DMS153 treated with DMSO at 0.1 percent for 48 hours (cell line): ENCODE measurements at regions not wholly inside any gene's neighbourhood (a gene's known extent, or its start where the extent isn't known, plus 50 kb on each side); places are given as distances from the start of the nearest gene placed in this dataset.

Experiments used
- DNase-seq: peaks from one replicate; lab custom pipeline; 2025; ENCODE audit not compliant: unreplicated experiment; lab: John Stamatoyannopoulos, UW

DNA sequence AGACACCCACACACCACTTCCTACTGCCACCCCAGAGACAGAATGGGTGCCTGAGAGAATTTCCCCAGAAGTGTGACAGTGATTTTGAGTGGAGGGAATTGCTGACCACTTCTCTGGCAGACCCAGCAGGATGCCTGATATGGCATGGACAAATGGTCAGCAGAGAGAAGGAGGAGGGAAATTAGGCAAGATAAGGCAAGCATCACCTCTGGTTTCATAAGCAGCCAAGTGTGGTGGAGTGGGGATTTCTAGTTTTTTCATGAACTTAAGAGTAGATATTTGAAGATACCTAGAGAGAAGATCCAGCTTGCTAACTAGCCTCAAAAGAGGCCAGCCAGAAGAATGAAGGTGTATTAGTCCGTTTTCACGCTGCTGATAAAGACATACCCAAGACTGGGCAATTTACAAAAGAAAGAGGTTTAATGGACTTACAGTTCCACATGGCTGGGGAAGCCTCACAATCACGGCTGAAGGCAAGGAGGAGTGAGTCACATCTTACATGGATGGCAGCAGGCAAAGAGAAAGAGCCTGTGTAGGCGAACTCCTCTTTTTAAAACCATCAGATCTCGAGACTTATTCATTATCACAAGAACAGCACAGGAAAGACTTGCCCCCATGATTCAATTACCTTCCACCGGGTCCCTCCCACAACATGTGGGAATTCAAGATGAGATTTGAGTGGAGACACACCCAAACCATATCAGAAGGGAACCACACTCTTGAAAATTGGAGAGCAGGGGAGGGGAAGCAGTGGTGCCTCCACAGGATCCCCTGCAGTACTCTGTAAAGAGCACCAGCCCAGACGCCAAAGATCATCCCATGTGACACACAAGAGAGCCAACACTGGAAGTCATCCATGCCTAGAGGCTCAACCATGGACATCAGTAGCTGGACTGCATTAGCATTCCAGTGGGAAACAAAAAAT, 64.2 kb downstream of the RBM43 start:
- DNase-seq: no peak

DNA sequence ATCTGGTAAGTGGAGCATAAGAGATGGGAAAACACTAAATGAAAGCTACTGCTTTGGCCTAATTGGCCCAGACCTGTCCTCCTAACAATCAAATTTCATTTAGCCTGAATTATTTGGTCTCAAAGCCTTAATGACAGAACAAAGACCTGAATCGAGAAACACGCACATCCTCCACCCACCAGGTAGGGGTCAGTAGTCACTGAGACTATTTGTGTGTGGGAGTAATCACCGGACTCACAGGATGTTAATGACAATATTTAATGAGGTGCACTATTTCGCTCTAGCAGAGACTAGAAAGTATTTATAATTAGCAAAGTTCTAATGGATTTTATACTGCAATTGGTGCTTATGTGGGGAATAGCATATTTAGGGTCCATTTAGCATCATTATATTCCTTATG, 68.1 kb downstream of the RBM43 start:
- DNase-seq: no peak

DNA sequence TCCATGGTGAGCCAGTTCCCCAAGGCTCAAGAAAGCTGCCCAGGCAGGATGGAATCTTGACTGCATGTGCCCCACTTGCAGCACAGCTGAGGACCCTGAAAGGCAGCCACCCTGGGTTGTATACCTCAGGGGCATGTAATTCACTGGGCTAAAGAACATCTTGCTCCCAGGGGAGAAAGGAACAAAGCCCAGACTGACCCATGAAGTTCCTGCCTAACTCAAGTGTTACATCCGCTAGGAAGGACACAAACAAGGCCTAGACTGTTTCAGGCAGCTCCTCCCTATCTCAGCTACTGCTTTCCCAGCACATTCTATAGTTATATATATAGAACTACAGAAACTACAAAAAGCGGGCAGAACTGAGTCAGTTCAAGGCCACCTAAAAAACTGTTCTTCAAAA, 69.0 kb downstream of the RBM43 start:
- no peak for DNase-seq

DNA sequence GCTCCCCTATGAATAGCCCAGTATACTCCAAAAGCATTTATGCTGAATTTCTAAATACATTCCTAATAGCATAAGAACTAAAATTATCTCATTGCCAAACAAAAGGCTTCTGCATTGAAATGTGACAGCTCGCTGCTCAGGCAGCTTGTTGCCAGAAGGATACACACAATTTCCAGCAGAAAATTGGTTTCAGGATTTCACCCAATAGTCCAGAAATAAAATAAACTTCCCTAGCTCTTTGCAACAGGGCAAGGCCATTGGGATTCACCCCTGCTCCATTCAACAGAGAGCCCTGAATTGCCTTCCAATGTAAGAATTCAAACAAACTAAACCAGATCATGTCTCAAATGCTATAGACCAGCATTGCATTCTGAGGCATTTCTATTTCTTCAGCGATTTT, 70.7 kb downstream of the RBM43 start:
- no peak for DNase-seq

DNA sequence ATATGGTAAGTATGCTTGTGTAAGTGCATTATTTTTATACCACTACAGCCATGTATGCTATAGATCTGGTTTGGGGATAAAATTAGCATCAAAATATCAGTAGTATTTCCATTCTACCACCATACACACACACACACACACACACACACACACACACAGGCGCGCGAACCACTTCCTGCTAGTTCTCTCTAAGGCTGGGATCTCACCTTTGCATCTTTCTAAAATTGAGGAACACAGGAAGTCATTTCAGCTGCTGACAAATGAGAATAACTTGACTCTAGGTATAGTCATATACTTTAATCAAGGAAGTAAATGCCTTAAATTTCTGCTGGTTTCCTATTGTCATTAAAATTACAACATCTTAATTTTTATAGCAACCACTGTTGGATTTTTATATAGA, 72.5 kb downstream of the RBM43 start:
- DNase-seq: peak; percentile 21

DNA sequence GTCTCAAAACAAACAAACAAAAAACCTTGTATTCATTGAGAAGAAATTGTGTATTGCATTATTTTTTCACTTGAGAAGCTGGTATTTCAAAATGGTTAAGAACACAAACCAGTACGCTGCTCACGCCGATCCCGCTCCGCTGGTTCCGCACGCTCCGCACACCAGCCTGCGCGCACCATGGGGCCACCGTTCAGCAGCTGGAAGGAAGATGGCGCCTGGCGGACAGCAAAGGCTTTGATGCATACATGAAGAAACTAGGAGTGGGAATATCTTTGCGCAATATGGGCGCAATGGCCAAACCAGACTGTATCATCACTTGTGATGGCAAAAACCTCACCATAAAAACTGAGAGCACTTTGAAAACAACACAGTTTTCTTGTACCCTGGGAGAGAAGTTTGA, 75.7 kb downstream of the RBM43 start:
- DNase-seq: no peak

DNA sequence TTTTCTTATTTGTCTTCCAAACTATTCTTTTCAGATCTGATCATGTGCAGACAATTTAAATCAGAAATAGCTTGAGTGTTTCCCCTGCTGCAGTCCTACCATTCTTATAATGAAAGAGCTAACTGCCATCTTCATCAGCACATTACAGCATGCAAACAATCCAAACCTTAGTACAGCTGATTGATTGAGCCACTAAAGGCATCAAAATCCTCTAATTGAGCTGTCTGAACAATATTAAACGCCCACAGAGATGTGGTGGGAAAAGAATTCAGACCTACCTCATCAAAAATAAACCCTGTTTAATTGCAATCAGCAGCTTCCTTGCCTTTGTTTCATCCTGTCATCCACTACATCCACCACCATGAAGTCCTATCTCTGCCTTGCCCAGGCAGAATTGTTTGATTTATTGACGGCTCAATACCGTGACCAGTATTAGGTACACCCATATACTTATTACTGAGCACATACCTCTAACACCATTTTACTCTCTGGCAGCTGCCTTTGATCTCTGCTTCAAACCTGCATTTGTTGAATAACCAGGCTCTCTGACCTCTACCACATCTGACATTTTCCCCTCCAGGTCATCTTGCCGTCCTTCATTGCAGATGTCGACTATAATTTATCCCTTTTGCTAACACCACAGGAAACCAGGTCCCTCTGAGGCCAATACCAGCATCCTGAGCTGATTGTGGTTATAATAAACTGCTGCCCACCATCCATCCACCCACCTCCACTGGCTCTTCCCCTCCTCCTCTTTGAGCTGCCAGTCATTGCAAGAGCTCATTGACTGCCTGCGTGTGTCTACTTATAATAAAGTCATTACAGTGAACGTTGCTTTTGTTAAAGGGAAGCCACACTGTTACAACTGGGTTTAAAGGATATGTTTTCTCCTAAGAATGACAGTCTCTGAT, 78.5 kb downstream of the RBM43 start:
- DNase-seq: no peak

DNA sequence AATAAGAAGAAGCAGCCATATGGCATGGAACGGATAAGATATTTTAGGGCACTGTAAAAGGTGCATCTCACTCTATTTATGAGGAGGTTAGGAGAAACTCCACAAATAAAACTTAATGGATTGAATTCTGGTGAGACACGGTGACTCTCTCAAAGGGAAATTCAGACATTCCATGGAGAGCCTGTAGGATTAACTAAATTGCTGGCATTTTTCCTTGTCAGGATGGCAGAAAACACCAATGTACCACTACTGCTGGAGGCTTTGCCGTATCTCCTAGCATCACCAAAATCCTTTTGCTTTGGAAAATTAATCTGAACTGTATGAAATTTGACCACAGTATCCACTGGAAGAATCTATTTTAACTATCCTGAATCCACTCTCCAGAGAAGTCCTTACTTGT, 79.3 kb downstream of the RBM43 start:
- no peak for DNase-seq

DNA sequence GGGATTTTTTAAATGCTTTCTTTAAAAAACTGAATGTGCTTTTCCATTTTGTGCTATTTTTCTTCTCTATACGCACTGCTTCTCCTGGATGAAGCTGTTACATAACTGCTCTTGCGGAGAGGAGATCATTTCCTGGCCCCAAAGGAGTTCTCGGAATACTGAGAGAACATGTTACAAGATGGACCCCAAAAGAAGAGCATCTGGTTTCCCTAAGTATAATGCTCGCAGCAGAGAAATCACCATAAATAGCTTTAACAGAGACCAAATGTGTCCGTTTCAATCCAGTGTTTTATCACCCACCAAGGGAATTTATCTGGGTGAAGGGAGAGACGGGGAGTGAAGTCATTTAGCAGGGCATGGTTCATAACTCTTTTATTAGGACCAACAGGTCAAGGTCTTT, 80.1 kb downstream of the RBM43 start:
- DNase-seq: no peak

DNA sequence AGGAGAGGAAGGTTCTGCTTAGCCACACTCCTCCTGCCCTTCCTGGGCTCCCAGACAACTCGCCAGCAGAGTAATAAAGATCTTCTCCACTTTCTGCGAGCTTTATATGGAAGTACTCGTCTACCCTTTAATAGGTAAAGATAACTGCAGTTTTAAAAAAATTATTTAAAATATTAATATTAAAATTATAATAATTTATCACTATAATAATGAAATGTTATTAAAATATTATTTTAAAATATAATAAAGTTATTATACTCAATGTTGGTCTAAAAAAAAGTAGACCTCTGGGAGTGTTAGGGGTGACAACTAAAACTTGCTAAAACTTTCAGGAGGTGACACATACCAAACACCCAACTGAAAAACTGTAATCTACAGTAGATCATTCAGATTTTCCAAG, 81.5 kb downstream of the RBM43 start:
- DNase-seq: no peak

DNA sequence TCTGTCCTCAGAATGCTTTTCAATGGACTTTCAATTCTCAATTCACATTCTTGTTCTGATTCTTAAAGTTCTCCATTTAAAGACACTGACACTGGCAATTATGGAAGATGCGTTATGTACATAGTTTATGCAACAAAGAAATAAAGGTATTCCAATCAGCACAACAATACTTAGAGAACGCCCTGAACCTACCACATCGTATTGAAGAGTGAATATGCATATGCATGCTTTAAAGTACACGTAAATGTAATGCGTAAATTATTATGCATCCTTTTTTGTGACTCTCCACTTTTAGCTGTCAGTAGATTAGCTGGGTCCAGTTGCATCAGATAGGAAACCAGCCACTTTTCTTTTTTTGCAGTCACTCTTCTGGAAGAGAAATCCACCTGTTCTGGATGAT, 83.5 kb downstream of the RBM43 start:
- DNase-seq: no peak

DNA sequence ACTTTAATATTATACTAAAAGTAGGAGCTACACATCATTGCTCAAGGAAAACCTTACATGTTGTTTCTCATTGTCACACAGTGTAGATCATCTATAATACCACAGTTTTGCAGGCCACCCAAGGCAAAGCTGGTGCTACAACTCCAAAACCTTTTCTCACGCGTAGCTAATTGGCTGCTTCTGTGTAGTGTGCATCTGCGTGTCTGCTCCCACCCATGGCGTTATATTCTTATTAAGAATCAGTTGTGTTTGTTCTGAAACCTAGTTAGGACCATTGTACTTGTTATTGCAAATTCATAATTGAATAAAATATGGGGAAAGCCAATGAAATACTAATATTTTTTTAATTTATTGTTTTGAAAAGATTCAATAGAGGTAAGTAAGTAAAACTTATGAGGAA, 83.9 kb downstream of the RBM43 start:
- no peak for DNase-seq

DNA sequence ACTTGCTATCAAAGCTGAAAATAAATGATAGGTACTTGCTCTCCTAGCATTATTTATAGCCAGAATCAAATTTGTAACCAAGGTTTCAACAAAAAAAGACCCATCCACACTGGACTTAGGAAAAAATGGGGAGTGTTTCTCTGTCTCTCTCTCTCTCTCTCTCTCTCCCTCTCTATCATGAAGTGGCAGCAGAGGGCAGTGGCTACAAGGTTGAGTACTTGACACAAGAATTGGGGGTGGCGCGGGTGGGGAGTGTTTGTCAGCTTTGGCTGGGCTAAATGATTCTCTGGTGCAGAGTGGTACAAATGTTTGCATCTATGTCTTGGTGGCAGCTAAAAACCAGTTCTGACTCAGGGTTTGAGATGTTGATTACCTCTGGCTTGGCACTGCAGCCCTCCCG, 85.0 kb downstream of the RBM43 start:
- no peak for DNase-seq

DNA sequence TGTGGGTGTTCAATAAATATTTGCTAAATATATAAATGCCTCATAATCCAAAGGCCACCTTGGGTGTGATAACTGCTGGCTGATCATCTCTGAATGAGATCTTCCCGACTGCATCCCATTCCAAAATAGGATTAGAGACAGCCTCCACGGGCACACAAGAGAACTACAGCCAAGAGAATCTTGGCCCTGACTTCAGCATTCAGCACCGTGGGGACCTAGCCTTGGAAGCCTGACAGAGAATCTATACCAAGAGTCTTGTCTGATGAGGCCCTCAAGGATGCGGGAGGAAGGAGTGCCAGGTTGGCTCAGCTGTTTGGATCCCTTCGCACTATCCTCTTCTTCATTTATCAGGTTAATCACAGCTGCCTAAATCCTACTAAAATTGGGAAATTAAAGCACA, 85.8 kb downstream of the RBM43 start:
- DNase-seq: no peak

DNA sequence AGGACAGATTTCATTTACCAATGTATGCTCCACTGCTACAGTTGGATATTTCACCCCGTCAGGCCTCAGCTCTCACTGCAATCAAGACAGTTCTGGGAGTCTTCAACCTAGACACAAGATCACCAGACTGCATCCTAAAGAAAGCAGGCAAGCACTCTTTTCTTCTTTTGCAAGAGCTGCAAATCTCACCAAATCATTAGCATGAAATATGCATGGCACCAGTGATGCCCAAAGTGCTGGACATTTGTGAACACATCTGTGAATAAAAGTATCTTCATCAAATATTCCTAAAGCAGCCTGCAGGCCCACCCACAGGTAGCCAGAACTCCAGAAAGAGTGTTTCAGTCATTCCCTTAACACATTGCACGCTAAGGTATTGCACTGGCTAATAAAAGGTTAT, 87.5 kb downstream of the RBM43 start:
- no peak for DNase-seq

DNA sequence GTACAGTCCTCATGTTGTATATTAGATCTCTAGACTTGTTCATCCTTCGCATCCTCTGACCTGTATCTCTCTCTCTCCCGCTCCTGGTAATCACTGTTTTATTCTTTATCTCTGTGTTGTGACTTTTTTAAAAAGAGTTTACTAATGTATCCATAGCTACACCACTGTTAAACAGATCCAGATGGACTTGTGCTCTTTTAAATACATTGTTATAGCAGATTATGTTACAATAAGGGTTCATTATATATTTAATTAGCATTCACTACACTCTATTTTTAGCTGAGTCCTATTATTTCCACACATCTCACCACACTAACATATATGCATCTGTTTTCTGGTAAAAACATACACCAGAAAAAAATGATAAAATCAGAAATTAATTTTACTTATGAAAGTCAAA, 90.5 kb downstream of the RBM43 start:
- no peak for DNase-seq

DNA sequence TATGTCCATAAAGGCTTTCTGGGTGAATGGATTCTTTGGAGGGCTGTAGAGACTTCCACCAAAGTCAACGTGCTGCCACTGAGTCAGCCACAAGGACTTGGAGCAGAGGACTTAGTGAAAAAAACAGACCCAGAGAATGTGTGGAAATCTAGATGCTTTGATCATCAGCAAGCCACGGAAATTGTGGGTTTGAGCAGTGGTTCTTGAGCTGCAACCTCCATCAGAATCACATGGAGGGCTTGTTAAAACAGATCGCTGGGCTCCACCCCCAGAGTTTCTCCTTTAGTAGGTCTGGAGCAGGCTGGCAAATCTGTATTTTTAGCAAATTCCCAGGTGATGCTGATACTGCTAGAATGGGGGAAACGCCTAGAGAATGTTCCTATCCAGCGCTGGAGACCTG, 95.3 kb downstream of the RBM43 start:
- DNase-seq: no peak

DNA sequence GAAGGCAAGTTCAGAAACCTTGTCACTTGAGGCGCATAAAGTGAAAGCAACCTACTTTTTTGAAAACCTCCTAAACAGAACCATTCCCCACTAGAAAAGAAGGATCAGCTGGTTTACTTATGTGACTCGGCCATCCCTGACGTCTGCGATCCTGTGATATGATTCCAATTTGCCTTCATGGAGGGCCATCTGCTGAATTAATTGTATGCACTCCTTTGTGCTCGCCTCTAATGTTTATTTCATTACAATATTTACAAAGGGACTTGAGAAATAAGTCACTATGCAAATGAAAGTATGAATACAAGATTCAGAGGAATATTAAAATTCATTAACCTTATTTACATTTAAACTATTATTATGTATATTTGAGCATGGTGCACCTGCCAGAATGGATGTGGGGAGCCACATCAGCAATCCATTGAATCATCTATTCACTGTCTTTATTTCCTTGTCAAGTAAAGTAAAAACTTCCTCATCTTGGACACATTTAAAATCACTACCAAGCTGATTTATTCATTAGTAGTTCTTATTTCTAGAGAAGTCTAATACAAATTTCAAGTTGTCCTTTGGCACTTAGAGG, 96.5 kb downstream of the RBM43 start:
- DNase-seq: no peak

DNA sequence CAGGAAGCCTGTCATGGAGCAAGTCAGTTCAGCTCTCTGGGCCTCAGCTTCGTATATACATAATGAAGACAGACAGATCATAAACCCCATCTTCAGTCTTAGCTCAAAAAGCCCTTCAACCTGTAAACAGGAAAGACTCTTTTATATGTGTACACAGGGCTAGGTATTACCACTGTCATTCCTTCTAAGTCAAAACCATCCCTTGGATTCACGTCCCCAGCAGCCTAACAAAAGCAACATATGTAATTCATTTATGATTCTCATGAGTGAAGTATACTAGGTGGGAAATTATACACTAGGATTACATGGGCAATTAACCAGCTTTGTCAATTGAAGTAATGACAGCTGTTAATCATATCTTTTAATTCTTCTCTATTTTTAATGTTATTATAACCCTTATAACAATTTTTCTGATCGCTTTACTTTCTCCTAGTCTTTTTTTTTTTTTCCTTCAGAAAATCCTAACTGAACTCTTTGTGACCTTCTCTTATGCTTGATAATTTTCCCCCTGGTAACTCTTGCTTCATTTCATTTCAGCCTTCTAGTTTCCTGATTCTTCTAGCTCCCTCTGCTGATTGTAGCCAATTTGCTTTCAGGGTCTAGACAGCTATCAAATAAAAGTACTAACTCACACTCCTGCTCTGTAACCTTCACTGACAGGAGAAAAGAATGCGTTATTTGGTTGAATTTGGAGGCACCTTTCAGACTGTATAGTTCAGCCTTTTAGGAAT, 99.7 kb downstream of the RBM43 start:
- no peak for DNase-seq

DNA sequence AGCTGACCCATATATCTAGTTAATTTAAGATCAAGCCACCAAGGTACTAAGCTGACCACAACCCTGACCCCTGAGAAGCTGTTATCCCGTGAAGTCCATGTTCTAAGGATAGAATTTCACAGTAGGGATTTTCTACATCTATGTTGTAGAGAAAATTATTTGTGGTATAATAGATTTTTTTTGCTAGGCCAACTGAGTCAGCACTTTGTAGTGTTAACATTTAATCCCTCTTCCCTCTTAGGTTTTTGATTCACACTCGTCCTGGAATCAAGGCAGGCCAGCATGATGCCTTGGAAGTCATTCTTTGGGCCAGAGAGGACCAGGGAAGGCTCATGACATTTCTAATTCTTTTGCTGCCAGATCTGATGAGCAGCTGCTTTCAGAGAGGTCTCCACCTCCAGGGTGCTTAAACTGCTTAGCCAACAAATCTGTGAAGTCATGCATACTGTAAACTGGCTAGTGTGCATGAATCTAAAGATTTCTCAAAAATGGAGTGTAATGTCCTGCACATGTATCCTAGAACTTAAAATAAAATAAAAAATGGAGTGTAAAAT, 102.5 kb downstream of the RBM43 start:
- DNase-seq: no peak
